Pancreas (tissue), 10 donors: ENCODE measurements at regions not wholly inside any gene's neighbourhood (a gene's known extent, or its start where the extent isn't known, plus 50 kb on each side); places are given as distances from the start of the nearest gene placed in this dataset.

Source experiments
- ATAC-seq, 4 donors: fragments of 200-7000 bp; cut with Tn5 transposase; one replicate each; pipeline versions ENCODE4 v1.8.0 to v1.9.1; 2020; ENCODE audit warnings: mild to moderate bottlenecking in 4 of 4, moderate library complexity in 4 of 4
- DNase-seq, 6 donors: peaks; one replicate each; pipeline ENCODE4 v3.0.0-alpha.2; 2020
- FAIRE-seq: peaks from 2 replicates; lab custom pipeline; 2012; peaks lifted over from hg19 to GRCh38; lab: Jason Lieb, UNC
- H3K27ac ChIP-seq, 4 donors: fragments of 200-600 bp; sonication (generic); 1 replicate in 3 of 4; 2 replicates in 1 of 4; pipeline versions ENCODE4 v1.5.0 to v1.8.0; 2020
- H3K27me3 ChIP-seq, 4 donors: fragments of 200-600 bp; one replicate each; pipeline ENCODE4 v1.8.0; 2021
- H3K36me3 ChIP-seq, 3 donors: fragments of 200-600 bp; sonication (generic) in 1 of 3; one replicate each; pipeline versions ENCODE4 v1.5.0 to v1.8.0; 2020 to 2021
- H3K4me1 ChIP-seq, 3 donors: fragments of 200-600 bp; one replicate each; pipeline ENCODE4 v1.8.0; 2021
- H3K4me3 ChIP-seq, 4 donors: fragments of 200-600 bp; sonication (generic) in 2 of 4; one replicate each; pipeline versions ENCODE4 v1.5.0 to v1.8.0; 2020 to 2021
- H3K9me3 ChIP-seq, 4 donors: fragments of 200-600 bp; one replicate each; pipeline ENCODE4 v1.8.0; 2021
- WGBS, 2 donors: extraction: QIAGEN DNeasy Blood & Tissue Kit; methylation state at CpG; one replicate each; pipeline ENCODE4 v1.1.7; 2013; 5-methylcytosine and 5-hydroxymethylcytosine counted together
- intact Hi-C, 3 donors: fragments of 100-400 bp; cut with DNase I; formaldehyde crosslinking; loops; one replicate each; pipeline versions ENCODE4 v1.11.1 to v1.14.2; 2022
- TF ChIP-seq, protein P1 (sequence below), 4 donors: fragments of 200-600 bp; sonication (generic) in 3 of 4; IDR thresholded peaks; one replicate each; pipeline versions ENCODE4 v1.5.0 to v1.8.0; 2021; ENCODE audit warnings: antibody characterized with exemption in 4 of 4
- donor health status: healthy with polysubstance abuse.
- donor health status: DM: no; HTN: no; CAD: no; lungs with moderate emphysema.
- donor health status: DM: no; HTN: no; CAD: no.
- donor health status: control.
- donor health status: control.
- donor health status: Bipolar disorder and iron deficiency.
- donor health status: DM: yes; HTN: yes; CAD: no.
- donor health status: DM: no; HTN: no; CAD: no.
- donor health status: DM: no; HTN: no; CAD: no.
- donor health status: DM: yes; HTN: yes; CAD: no.

DNA sequence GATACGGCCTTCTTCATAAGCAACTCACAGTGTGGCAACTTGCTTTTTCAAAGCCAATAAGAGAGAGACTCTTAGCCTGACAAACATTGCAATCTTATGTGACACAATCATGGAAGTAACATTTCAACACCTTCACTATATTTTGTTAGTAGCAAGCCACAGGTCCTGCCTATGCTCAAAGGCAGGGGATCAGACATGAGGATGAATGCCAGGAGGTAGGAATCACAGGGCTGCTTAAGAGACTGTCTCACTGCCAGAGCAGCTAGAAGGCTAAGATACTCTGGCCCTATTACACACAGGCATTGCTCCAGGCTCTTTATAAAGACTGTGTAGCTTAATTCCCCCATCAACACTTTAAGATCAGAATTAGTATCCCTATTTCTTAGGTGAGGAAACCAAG lies 236.2 kb upstream of the KAZN start:
- no peak for FAIRE-seq
- Histone ChIP-seq H3K9me3 (no peaks in the 10 kb centered on the region), H3K4me1 (no peaks in the 10 kb centered on the region), H3K36me3 (no peaks in the 10 kb centered on the region), H3K27ac (no peak overlapping the region), H3K4me3 (no peak overlapping the region), H3K27me3 (no peaks in the 10 kb centered on the region)
- TF ChIP-seq, protein P1, sequence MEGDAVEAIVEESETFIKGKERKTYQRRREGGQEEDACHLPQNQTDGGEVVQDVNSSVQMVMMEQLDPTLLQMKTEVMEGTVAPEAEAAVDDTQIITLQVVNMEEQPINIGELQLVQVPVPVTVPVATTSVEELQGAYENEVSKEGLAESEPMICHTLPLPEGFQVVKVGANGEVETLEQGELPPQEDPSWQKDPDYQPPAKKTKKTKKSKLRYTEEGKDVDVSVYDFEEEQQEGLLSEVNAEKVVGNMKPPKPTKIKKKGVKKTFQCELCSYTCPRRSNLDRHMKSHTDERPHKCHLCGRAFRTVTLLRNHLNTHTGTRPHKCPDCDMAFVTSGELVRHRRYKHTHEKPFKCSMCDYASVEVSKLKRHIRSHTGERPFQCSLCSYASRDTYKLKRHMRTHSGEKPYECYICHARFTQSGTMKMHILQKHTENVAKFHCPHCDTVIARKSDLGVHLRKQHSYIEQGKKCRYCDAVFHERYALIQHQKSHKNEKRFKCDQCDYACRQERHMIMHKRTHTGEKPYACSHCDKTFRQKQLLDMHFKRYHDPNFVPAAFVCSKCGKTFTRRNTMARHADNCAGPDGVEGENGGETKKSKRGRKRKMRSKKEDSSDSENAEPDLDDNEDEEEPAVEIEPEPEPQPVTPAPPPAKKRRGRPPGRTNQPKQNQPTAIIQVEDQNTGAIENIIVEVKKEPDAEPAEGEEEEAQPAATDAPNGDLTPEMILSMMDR (IDR thresholded peaks at IDR 0.05), result no peak
- no peak for DNase-seq
- no peak for ATAC-seq
- WGBS, 2 donors, result 78 to 92% methylated on average over 1 of the region's 1 CpG
- intact Hi-C loops, result no loop called here

DNA sequence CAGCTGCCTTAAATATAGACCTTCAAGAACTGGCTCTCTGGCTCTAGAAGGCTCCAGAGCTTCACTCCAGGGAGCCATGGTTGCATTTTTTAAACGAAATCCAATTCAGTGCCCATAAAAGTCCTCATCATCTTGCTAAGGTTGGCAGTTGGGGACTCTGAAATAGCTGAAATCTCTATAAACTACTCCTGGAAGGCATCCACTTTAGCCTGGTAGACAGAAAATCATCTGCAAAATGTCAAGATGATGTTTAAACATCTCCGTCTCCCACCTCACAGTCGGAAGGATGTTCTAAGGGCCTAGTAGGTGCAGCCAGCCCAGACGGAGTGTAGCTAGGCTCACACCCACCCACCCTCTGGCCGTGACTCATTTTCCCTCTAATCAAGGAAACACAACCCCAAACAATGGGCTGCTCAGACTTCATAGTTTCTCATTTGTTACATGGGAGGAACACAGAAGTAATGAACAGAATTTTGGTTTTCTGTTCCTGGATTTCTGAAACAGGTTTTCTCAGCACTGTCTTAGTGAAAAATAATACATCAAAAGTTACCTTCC lies 235.4 kb upstream of the KAZN start:
- TF ChIP-seq, protein P1 (IDR thresholded peaks at IDR 0.05), result no peak
- Histone ChIP-seq H3K4me3 (no peak overlapping the region), H3K27me3 (no peaks in the 10 kb centered on the region), H3K36me3 (no peaks in the 10 kb centered on the region), H3K4me1 (no peaks in the 10 kb centered on the region), H3K27ac (no peak overlapping the region), H3K9me3 (no peaks in the 10 kb centered on the region)
- no peak for DNase-seq
- no peak for FAIRE-seq
- no peak for ATAC-seq
- WGBS, 2 donors, result 36 to 52% methylated on average over 5 of the region's 5 CpGs
- intact Hi-C loops, result no loop called here

DNA sequence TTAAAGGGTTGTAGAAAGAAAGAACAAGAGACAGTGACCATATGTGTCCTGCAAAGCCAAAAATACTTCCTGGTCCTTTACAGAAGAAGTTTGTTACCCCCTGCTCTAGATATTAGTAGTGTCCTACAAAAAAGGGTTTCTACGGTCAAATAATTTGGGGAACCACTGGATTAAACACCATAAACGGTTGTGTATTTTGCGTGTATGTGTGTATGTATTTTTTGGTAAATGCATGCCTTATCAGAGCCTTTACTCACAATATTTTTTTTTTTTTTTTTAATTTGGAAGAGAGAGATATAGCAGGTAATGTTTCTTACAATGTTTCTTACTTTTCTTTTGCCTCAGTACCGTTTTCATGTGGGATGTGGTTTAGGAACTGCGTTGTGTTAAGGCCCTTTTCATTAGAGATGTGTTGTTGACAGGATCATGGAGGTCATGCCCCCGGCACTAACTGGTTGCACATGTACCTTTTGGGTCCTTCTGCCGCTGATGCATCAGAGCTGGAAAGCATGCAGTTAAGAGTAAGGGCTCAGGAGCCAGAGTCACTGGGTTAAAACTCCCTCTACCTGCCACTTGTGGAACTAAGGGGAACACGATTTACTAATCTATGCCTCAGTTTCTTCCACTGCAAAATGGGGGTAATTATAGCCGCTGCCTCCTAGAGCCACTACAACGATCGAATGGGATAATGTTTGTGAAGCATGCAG lies 234.6 kb upstream of the KAZN start:
- DNase-seq, result no peak
- no peaks in the 10 kb centered on the region for H3K27me3 ChIP-seq
- FAIRE-seq, result no peak
- H3K36me3 ChIP-seq, result no peaks in the 10 kb centered on the region
- ATAC-seq, result no peak
- no peak overlapping the region for H3K4me3 ChIP-seq
- H3K27ac ChIP-seq, result no peak overlapping the region
- intact Hi-C loops, result no loop called here
- WGBS, 2 donors, result 60 to 71% methylated on average over 11 of the region's 11 CpGs
- no peaks in the 10 kb centered on the region for H3K4me1 ChIP-seq
- TF ChIP-seq, protein P1 (IDR thresholded peaks at IDR 0.05), result no peak
- H3K9me3 ChIP-seq, result no peaks in the 10 kb centered on the region

DNA sequence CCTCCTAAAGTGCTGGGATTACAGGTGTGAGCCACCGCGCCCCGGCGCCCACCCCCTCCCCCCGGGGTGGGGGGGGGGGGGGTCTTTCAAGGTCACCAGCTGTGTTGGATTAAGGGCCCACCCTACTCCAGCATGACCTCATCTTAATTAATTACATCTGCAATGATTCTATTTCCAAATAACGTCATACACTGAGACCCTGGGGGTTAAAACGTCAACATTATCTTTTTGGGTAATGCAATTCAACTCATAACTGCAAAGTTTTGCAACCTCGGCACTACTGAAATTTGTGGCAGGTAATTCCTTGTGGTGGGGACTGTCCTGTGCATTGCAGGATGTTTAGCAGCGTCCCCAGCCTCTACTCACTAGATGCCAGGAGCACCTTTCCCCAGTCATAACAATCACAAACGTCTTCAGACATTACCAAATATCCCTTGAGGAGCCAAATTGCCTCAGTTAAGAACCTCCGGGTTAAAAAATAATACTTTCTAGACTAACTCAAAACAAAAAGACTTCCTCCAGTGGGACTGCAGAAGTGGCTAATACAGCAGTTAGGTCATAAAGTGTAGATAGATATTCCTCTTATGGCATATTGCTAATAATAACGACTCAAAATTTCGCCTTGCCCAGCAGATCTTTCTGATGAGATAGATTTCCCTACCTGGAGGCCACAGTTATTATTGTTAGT lies 233.0 kb upstream of the KAZN start:
- 57 to 61% methylated on average over 12 to 13 of the region's 13 CpGs for WGBS, 2 donors
- TF ChIP-seq, protein P1 (IDR thresholded peaks at IDR 0.05), result no peak
- Histone ChIP-seq H3K27ac (no peak overlapping the region), H3K4me3 (no peak overlapping the region), H3K4me1 (no peaks in the 10 kb centered on the region), H3K9me3 (no peaks in the 10 kb centered on the region), H3K27me3 (no peaks in the 10 kb centered on the region), H3K36me3 (no peaks in the 10 kb centered on the region)
- FAIRE-seq (no peak), DNase-seq (no peak), ATAC-seq (no peak)
- intact Hi-C loops, result no loop called here
